Vagina (tissue), 2 donors: ENCODE measurements at regions not wholly inside any gene's neighbourhood (a gene's known extent, or its start where the extent isn't known, plus 50 kb on each side); places are given as distances from the start of the nearest gene placed in this dataset.

Experiments
- POLR2A ChIP-seq, 2 donors: fragments of 450-650 bp; IDR thresholded peaks; one replicate each; pipeline ENCODE4 v1.6.1; 2017; ENCODE audit warnings: antibody characterized with exemption in 2 of 2, mild to moderate bottlenecking in 2 of 2, moderate library complexity in 2 of 2
- POLR2AphosphoS5 ChIP-seq, 2 donors: sonication (generic); formaldehyde crosslinking; IDR thresholded peaks; one replicate each; pipeline ENCODE4 v1.9.0; 2017; ENCODE audit warnings: antibody characterized with exemption in 2 of 2, mild to moderate bottlenecking in 2 of 2, low read depth in 1 of 2; ENCODE audit not compliant: insufficient read depth in 1 of 2
- TF ChIP-seq, protein P1 (sequence below), 3 experiments: fragments of 450-650 bp in 2 of 3; fragments of 200-600 bp in 1 of 3; sonication (generic) in 1 of 3; IDR thresholded peaks; one replicate each; pipeline ENCODE4 v1.5.1; 2017 to 2019; ENCODE audit warnings: antibody characterized with exemption in 3 of 3, mild to moderate bottlenecking in 2 of 3, moderate library complexity in 2 of 3

GRCh38 chr9:115216873-115217272, 98.9 kb upstream of the TNC start:
- TF ChIP-seq, protein P1, sequence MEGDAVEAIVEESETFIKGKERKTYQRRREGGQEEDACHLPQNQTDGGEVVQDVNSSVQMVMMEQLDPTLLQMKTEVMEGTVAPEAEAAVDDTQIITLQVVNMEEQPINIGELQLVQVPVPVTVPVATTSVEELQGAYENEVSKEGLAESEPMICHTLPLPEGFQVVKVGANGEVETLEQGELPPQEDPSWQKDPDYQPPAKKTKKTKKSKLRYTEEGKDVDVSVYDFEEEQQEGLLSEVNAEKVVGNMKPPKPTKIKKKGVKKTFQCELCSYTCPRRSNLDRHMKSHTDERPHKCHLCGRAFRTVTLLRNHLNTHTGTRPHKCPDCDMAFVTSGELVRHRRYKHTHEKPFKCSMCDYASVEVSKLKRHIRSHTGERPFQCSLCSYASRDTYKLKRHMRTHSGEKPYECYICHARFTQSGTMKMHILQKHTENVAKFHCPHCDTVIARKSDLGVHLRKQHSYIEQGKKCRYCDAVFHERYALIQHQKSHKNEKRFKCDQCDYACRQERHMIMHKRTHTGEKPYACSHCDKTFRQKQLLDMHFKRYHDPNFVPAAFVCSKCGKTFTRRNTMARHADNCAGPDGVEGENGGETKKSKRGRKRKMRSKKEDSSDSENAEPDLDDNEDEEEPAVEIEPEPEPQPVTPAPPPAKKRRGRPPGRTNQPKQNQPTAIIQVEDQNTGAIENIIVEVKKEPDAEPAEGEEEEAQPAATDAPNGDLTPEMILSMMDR (IDR thresholded peaks at IDR 0.05) = no peak
- TF ChIP-seq POLR2A (IDR thresholded peaks at IDR 0.05) = no peak
- TF ChIP-seq POLR2AphosphoS5 (IDR thresholded peaks at IDR 0.05; ENCODE audit: insufficient read depth in 1 of 2, low read depth in 1 of 2) = no peak
